ENCODE measurements at regions not wholly inside any gene's neighbourhood (a gene's known extent, or its start where the extent isn't known, plus 50 kb on each side); places are given as distances from the start of the nearest gene placed in this dataset.
A peak's percentile ranks its signal among the peaks of the same experiment; 100 is the strongest.

DNA sequence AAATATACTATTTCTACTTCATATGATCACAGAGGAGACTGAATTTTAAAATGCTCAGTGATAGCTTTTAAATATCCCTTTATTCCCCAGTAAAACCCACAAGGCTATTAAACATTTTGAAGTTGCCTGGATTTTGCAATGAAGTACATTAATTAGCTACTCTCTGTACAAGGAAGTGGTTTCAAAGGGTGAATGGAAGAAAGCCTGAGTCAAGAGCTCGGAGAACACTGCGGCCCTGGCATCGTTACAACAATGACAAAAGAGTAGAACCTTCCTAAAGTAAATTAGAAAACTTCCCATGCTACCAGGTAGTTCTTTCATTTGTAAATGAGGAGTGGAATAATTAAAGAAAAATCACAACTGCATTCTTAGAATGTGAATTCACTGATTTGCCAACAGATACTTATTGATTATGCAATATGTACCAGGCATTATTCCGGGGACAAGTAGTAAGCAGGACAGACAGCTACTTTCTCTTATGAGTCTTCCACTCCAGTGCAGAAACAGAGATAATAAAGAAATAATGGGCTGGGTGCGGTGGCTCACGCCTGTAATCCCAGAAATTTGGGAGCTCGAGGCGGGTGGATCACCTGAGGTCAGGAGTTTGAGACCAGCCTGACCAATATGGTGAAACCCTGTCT lies 63.0 kb downstream of the ZNF22 start:
- TF ChIP-seq TEAD1 (CRISPR knock-in tag; IDR thresholded peaks at IDR 0.05) = no peak
- no peak for ATAC-seq
- H3K9me3 Mint-ChIP-seq = 0 out of 2 replicates have a peak, but pooled peaks cover 4% of the 10 kb centered on the region
- no peaks in the 10 kb centered on the region for H3K27me3 Mint-ChIP-seq (ENCODE audit: low read depth)
- no peak for DNase-seq (ENCODE audit: low spot score)
- peaks cover 15% of the 10 kb centered on the region for H3K4me1 Mint-ChIP-seq
- H3K27ac Mint-ChIP-seq = no peak overlapping the region; the same call in 1 of the 2 replicates
- POLR2A ChIA-PET = no interaction called here
- CTCF ChIA-PET = interaction anchor here (0.9 kb wide), 1 partner anchor 131 kb away, joined by 3 read pairs; no protein-coding TSS in a partner anchor
- H3K4me3 Mint-ChIP-seq = no peak overlapping the region
- H3K36me3 Mint-ChIP-seq = no peaks in the 10 kb centered on the region

GRCh38 chr10:45064998-45065397 lies 64.3 kb downstream of the ZNF22 start:
- TF ChIP-seq ZNF121 (CRISPR knock-in tag; IDR thresholded peaks at IDR 0.05) = no peak
- no peak for TF ChIP-seq ZNF416 (CRISPR knock-in tag; IDR thresholded peaks at IDR 0.05)
- no peak for TF ChIP-seq SOX15 (CRISPR knock-in tag; IDR thresholded peaks at IDR 0.05)
- TF ChIP-seq ZNF671 (CRISPR knock-in tag; IDR thresholded peaks at IDR 0.05) = no peak
- TF ChIP-seq ZNF263 (CRISPR knock-in tag; IDR thresholded peaks at IDR 0.05; ENCODE audit: low read depth) = no peak
- TF ChIP-seq GABPB1 (CRISPR knock-in tag; IDR thresholded peaks at IDR 0.05) = no peak
- TF ChIP-seq CTCF (IDR thresholded peaks at IDR 0.05) = no peak
- TF ChIP-seq HMGXB4 (CRISPR knock-in tag; IDR thresholded peaks at IDR 0.05) = no peak
- TF ChIP-seq NR3C1 (CRISPR knock-in tag; conservative IDR thresholded peaks at IDR 0.05; ENCODE audit: low read depth) = no peak
- TF ChIP-seq ATF1 (CRISPR knock-in tag; IDR thresholded peaks at IDR 0.05) = no peak
- ChIA-PET CTCF (no interaction called here), POLR2A (no interaction called here)
- Mint-ChIP-seq H3K4me1 (peaks cover 10% of the 10 kb centered on the region), H3K36me3 (no peaks in the 10 kb centered on the region), H3K27me3 (ENCODE audit: low read depth) (no peaks in the 10 kb centered on the region), H3K9me3 (0 out of 2 replicates have a peak, but pooled peaks cover under 1% of the 10 kb centered on the region), H3K4me3 (no peak overlapping the region), H3K27ac (no peak overlapping the region)
- DNase-seq (ENCODE audit: low spot score) (no peak), ATAC-seq (no peak)

DNA sequence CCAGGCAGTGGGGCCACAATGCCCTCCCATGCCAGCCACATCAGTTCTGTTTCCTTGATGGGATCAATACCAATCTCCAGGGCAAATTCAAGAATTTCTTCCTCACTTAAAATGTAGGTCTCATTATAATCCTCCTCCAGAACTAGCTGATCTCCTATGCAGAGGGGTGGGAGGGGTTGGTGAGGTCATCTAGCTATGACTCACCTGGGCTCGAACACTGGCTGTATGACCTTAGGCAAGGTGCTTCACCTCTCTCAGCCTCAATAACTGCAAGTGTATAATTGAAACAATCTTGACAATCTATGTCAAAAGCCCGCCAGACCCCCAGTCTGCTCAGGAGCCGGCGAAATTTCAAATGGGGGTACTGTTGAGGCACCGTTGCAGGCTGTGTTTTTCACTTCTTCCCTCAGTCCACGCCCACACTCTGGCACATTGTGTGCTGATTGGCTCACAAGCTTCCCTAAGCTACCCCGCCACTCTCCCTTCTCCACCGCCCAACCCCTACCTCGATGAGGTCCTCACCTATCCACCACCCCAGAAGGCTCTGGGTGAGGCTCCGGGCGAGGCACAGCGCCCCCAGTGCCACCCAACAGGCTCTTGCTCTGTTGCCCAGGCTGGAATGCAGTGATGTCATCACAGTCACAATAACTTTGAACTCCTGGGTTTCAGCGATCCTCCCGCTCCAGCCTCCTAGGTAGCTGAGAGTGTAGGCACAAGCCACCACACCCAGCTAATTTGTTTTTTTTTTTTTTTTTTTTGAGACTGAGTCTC lies 70.5 kb downstream of the ZNF22 start:
- DNase-seq (ENCODE audit: low spot score) = no peak
- no peak overlapping the region for H3K4me3 Mint-ChIP-seq
- peaks cover 22% of the 10 kb centered on the region for H3K9me3 Mint-ChIP-seq
- H3K27ac Mint-ChIP-seq = no peak overlapping the region
- H3K4me1 Mint-ChIP-seq = peaks cover 11% of the 10 kb centered on the region
- TF ChIP-seq USF1 (CRISPR knock-in tag; IDR thresholded peaks at IDR 0.05) (no peak), TP53 (CRISPR knock-in tag; IDR thresholded peaks at IDR 0.05) (no peak), IRF2 (CRISPR knock-in tag; IDR thresholded peaks at IDR 0.05; ENCODE audit: borderline replicate concordance, low read depth) (no peak), PREB (CRISPR knock-in tag; IDR thresholded peaks at IDR 0.05; ENCODE audit: borderline replicate concordance) (no peak), HMGXB4 (CRISPR knock-in tag; IDR thresholded peaks at IDR 0.05) (no peak), ELF4 (CRISPR knock-in tag; IDR thresholded peaks at IDR 0.05; ENCODE audit: low read depth) (no peak)
- peaks cover 10% of the 10 kb centered on the region for H3K36me3 Mint-ChIP-seq
- ChIA-PET CTCF (interaction anchor here (0.6 to 1.1 kb wide), 3 partner anchors 36 to 299 kb away, joined by 3 to 5 read pairs (median 3); no protein-coding TSS in a partner anchor), POLR2A (no interaction called here)
- no peaks in the 10 kb centered on the region for H3K27me3 Mint-ChIP-seq (ENCODE audit: low read depth)
- peak; percentile 62 for ATAC-seq
